Uterus (tissue), 2 donors: ENCODE measurements at regions not wholly inside any gene's neighbourhood (a gene's known extent, or its start where the extent isn't known, plus 50 kb on each side); places are given as distances from the start of the nearest gene placed in this dataset.

Experiments
- POLR2A ChIP-seq, 2 donors: fragments of 450-650 bp; IDR thresholded peaks; one replicate each; pipeline ENCODE4 v1.6.1; 2016; ENCODE audit warnings: antibody characterized with exemption in 2 of 2, mild to moderate bottlenecking in 1 of 2, moderate library complexity in 1 of 2
- TF ChIP-seq, protein P1 (sequence below), 4 experiments: fragments of 200-600 bp in 2 of 4; fragments of 450-650 bp in 2 of 4; sonication (generic) in 2 of 4; IDR thresholded peaks; one replicate each; pipeline ENCODE4 v1.5.1; 2016 to 2019; ENCODE audit warnings: antibody characterized with exemption in 4 of 4, mild to moderate bottlenecking in 2 of 4, moderate library complexity in 1 of 4

DNA sequence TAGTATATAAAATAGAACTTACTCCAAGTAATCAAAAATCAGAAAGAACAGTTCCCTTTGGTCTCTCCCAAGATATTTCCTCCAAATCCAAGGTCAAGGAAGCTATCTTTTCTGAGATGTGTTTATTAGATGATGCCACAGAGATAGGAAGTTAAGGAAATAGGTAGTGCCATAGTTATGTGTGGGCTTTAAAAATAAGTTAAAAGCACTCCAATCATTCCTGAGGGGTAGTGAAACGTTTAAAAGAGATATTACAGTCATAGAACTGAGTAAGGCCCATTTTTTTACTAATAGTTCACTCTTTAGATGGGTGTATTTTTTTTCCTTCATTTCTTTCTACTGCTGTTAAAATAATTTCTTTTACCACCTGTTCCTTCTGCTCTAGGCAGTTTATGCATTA, 1630.9 kb upstream of the SEL1L start:
- TF ChIP-seq, protein P1, sequence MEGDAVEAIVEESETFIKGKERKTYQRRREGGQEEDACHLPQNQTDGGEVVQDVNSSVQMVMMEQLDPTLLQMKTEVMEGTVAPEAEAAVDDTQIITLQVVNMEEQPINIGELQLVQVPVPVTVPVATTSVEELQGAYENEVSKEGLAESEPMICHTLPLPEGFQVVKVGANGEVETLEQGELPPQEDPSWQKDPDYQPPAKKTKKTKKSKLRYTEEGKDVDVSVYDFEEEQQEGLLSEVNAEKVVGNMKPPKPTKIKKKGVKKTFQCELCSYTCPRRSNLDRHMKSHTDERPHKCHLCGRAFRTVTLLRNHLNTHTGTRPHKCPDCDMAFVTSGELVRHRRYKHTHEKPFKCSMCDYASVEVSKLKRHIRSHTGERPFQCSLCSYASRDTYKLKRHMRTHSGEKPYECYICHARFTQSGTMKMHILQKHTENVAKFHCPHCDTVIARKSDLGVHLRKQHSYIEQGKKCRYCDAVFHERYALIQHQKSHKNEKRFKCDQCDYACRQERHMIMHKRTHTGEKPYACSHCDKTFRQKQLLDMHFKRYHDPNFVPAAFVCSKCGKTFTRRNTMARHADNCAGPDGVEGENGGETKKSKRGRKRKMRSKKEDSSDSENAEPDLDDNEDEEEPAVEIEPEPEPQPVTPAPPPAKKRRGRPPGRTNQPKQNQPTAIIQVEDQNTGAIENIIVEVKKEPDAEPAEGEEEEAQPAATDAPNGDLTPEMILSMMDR (IDR thresholded peaks at IDR 0.05), result no peak
- no peak for TF ChIP-seq POLR2A (IDR thresholded peaks at IDR 0.05)
